K562 (cell line): ENCODE measurements at regions not wholly inside any gene's neighbourhood (a gene's known extent, or its start where the extent isn't known, plus 50 kb on each side); places are given as distances from the start of the nearest gene placed in this dataset.

Source experiments
- CTCF ChIP-seq, 3 experiments: IDR thresholded peaks in 2 of 3; conservative IDR thresholded peaks in 1 of 3; 2 replicates each; pipeline ENCODE4 v1.5.1; 2011 to 2012; ENCODE audit warnings: low read length in 3 of 3, mild to moderate bottlenecking in 3 of 3, control low read depth in 2 of 3, improper control_type of control experiment in 1 of 3, inconsistent platforms in 1 of 3, low read depth in 1 of 3, mixed read lengths in 1 of 3, moderate library complexity in 1 of 3; ENCODE audit not compliant: insufficient read depth in 2 of 3
- SIN3A ChIP-seq, 2 experiments: fragments of 150-350 bp in 1 of 2; IDR thresholded peaks; 2 replicates each; pipeline ENCODE4 v1.6.1; 2011 to 2016; ENCODE audit warnings: borderline replicate concordance in 2 of 2, low read depth in 2 of 2, low read length in 2 of 2, mild to moderate bottlenecking in 2 of 2, moderate library complexity in 2 of 2; ENCODE audit not compliant: control insufficient read depth in 1 of 2

GRCh38 chr6:9708600-9708999 is 706.3 kb downstream of the TFAP2A start:
- TF ChIP-seq SIN3A (IDR thresholded peaks at IDR 0.05; ENCODE audit: borderline replicate concordance in 2 of 2, control insufficient read depth in 1 of 2, low read depth in 2 of 2, low read length in 2 of 2): no peak
- no peak for TF ChIP-seq CTCF (IDR thresholded peaks at IDR 0.05 in 2 of 3, conservative IDR thresholded peaks at IDR 0.05 in 1 of 3; ENCODE audit: insufficient read depth in 2 of 3, low read depth in 1 of 3, low read length in 3 of 3)
